Hepatic stellate cell (primary cell): ENCODE measurements at regions not wholly inside any gene's neighbourhood (a gene's known extent, or its start where the extent isn't known, plus 50 kb on each side); places are given as distances from the start of the nearest gene placed in this dataset.
"Not testable (repeated sequence)": the region's sequence is repeated elsewhere in the genome, so short reads cannot be mapped to it uniquely, and the experiment has no call there.

Experiments
- DNase-seq: peaks from one replicate; pipeline ENCODE4 v3.0.0; 2011; ENCODE audit warnings: low spot score

GRCh38 chr7:67916111-67916510 is 919.5 kb downstream of the TYW1 start:
- DNase-seq = not testable (repeated sequence)

GRCh38 chr7:67916571-67917436 is 920.2 kb downstream of the TYW1 start:
- no peak for DNase-seq

- DNase-seq = no peak
Observed at GRCh38 chr7:67917437-67917755, 920.8 kb downstream of the TYW1 start.

GRCh38 chr7:67918158-67918557 is 921.5 kb downstream of the TYW1 start:
- DNase-seq = no peak

- DNase-seq = no peak
Observed at GRCh38 chr7:67923286-67923685, 926.7 kb downstream of the TYW1 start.

- DNase-seq = no peak
Observed at GRCh38 chr7:67928141-67928540, 931.5 kb downstream of the TYW1 start.

- DNase-seq = not testable (repeated sequence)
Observed at GRCh38 chr7:67936447-67936846, 939.8 kb downstream of the TYW1 start.

- no peak for DNase-seq
Observed at GRCh38 chr7:67940400-67940799, 943.8 kb downstream of the TYW1 start.

- no peak for DNase-seq
Observed at GRCh38 chr7:67947191-67947590, 950.6 kb downstream of the TYW1 start.

- no peak for DNase-seq
Observed at GRCh38 chr7:67947646-67948045, 951.0 kb downstream of the TYW1 start.

- no peak for DNase-seq
Observed at GRCh38 chr7:67950321-67951083, 953.9 kb downstream of the TYW1 start.

GRCh38 chr7:67955061-67955460 is 958.4 kb downstream of the TYW1 start:
- no peak for DNase-seq

GRCh38 chr7:67962863-67963262 is 966.2 kb downstream of the TYW1 start:
- no peak for DNase-seq

GRCh38 chr7:67976490-67976889 is 979.9 kb downstream of the TYW1 start:
- DNase-seq = no peak

GRCh38 chr7:67983486-67983885 is 986.9 kb downstream of the TYW1 start:
- no peak for DNase-seq

- no peak for DNase-seq
Observed at GRCh38 chr7:67984326-67984725, 987.7 kb downstream of the TYW1 start.

GRCh38 chr7:67989142-67989541 is 992.5 kb downstream of the TYW1 start:
- no peak for DNase-seq

GRCh38 chr7:67990003-67990402 is 993.4 kb downstream of the TYW1 start:
- DNase-seq = no peak

GRCh38 chr7:67990716-67991115 is 994.1 kb downstream of the TYW1 start:
- no peak for DNase-seq

GRCh38 chr7:67992287-67992686 is 995.7 kb downstream of the TYW1 start:
- DNase-seq = no peak

- no peak for DNase-seq
Observed at GRCh38 chr7:68005992-68006391, 1009.4 kb downstream of the TYW1 start.

GRCh38 chr7:68006619-68007018 is 1010.0 kb downstream of the TYW1 start:
- no peak for DNase-seq

- DNase-seq = no peak
Observed at GRCh38 chr7:68009716-68010115, 1013.1 kb downstream of the TYW1 start.
